Mesendoderm (in vitro differentiated cells): ENCODE measurements at regions not wholly inside any gene's neighbourhood (a gene's known extent, or its start where the extent isn't known, plus 50 kb on each side); places are given as distances from the start of the nearest gene placed in this dataset.
A peak's percentile ranks its signal among the peaks of the same experiment; 100 is the strongest.
"Not testable (repeated sequence)": the region's sequence is repeated elsewhere in the genome, so short reads cannot be mapped to it uniquely, and the experiment has no call there.

ENCODE experiments used
- DNase-seq: peaks from one replicate; pipeline ENCODE4 v3.0.0; 2013
- H2AK5ac ChIP-seq: 2 replicates; pipeline ENCODE4 v1.6.1; 2013; ENCODE audit warnings: low read length, inconsistent platforms
- H2BK120ac ChIP-seq: 2 replicates; pipeline ENCODE4 v1.6.1; 2013; ENCODE audit warnings: low read depth, mild to moderate bottlenecking, low read length, moderate library complexity, mixed read lengths
- H2BK15ac ChIP-seq: replicated peaks from 2 replicates; pipeline ENCODE4 v1.6.1; 2013; ENCODE audit warnings: low read depth, mild to moderate bottlenecking, moderate library complexity
- H2BK5ac ChIP-seq: 2 replicates; pipeline ENCODE4 v1.6.1; 2013; ENCODE audit warnings: low read length, inconsistent platforms
- H3K18ac ChIP-seq: 2 replicates; pipeline ENCODE4 v1.6.1; 2013; ENCODE audit warnings: mild to moderate bottlenecking, low read length, mixed read lengths
- H3K23ac ChIP-seq: one replicate; pipeline ENCODE4 v1.6.1; 2013; ENCODE audit warnings: low read length
- H3K27ac ChIP-seq: 2 replicates; pipeline ENCODE4 v1.5.1; 2013; ENCODE audit warnings: low read depth, mild to moderate bottlenecking, inconsistent platforms, low read length, moderate library complexity
- H3K27me3 ChIP-seq: 2 replicates; pipeline ENCODE4 v1.6.1; 2013; ENCODE audit warnings: low read length, control low read depth, mild to moderate bottlenecking, inconsistent platforms; ENCODE audit not compliant: insufficient read depth, poor library complexity
- H3K36me3 ChIP-seq: 2 replicates; pipeline ENCODE4 v1.6.1; 2013; ENCODE audit warnings: low read length, inconsistent platforms; ENCODE audit not compliant: control insufficient read depth, insufficient read depth
- H3K4ac ChIP-seq: one replicate; pipeline ENCODE4 v1.6.1; 2013; ENCODE audit warnings: low read depth, mild to moderate bottlenecking, low read length, moderate library complexity
- H3K4me1 ChIP-seq: 2 replicates; pipeline ENCODE4 v1.6.1; 2013; ENCODE audit warnings: low read depth, low read length, inconsistent platforms; ENCODE audit not compliant: control insufficient read depth
- H3K4me2 ChIP-seq: 2 replicates; pipeline ENCODE4 v1.6.1; 2013; ENCODE audit warnings: low read length
- H3K4me3 ChIP-seq: 2 replicates; pipeline ENCODE4 v1.5.1; 2013; ENCODE audit warnings: mild to moderate bottlenecking, low read length
- H3K56ac ChIP-seq: one replicate; pipeline ENCODE4 v1.6.1; 2013; ENCODE audit warnings: low read length
- H3K79me1 ChIP-seq: 2 replicates; pipeline ENCODE4 v1.6.1; 2013; ENCODE audit warnings: low read length, inconsistent platforms
- H3K79me2 ChIP-seq: 2 replicates; pipeline ENCODE4 v1.6.1; 2013; ENCODE audit warnings: mild to moderate bottlenecking, low read length; ENCODE audit not compliant: control insufficient read depth, insufficient read depth
- H3K9ac ChIP-seq: 2 replicates; pipeline ENCODE4 v1.6.1; 2013; ENCODE audit warnings: low read length, inconsistent platforms
- H4K5ac ChIP-seq: one replicate; pipeline ENCODE4 v1.6.1; 2013; ENCODE audit warnings: low read length
- H4K8ac ChIP-seq: one replicate; pipeline ENCODE4 v1.6.1; 2013; ENCODE audit warnings: low read depth, mild to moderate bottlenecking, control low read depth, low read length, moderate library complexity
- whole genome bisulfite sequencing: extraction: QIAGEN DNeasy Blood & Tissue Kit; methylation state at CpG from one replicate; pipeline ENCODE4 v1.1.7; 2013; ENCODE audit warnings: low lambda C conversion rate, missing lambda C conversion rate; ENCODE audit not compliant: insufficient coverage; ENCODE audit errors: extremely low coverage; 5-methylcytosine and 5-hydroxymethylcytosine counted together

DNA sequence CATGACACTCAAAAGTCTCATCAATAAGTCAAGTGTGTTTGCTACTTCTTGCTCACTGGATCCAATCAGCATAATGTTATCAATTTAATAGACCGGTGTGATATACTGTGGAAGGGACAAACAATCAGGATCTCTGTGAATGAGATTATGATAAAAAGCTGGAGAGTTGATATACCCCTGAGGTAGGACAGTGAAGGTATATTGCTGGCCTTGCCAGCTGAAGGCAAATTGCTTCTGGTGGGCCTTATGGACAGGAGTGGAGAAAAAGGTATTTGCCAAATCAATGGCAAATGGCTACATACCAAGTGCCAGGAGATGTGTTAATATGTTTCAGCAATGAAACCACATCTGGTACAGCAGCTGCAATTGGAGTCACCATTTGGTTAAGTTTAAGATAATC is 134.4 kb upstream of the TENT5A start:
- not testable (repeated sequence) for H3K36me3 ChIP-seq, H3K56ac ChIP-seq, H4K5ac ChIP-seq, H3K4me1 ChIP-seq, H3K27me3 ChIP-seq, H2BK120ac ChIP-seq, H3K23ac ChIP-seq, H3K79me2 ChIP-seq, H2BK5ac ChIP-seq, H3K4me2 ChIP-seq, DNase-seq, H3K4ac ChIP-seq, H3K9ac ChIP-seq, H4K8ac ChIP-seq, H3K79me1 ChIP-seq, H3K4me3 ChIP-seq, H2BK15ac ChIP-seq, H3K18ac ChIP-seq, H3K27ac ChIP-seq, H2AK5ac ChIP-seq
- no CpG with 5 or more reads among the region's 1 CpG for WGBS

DNA sequence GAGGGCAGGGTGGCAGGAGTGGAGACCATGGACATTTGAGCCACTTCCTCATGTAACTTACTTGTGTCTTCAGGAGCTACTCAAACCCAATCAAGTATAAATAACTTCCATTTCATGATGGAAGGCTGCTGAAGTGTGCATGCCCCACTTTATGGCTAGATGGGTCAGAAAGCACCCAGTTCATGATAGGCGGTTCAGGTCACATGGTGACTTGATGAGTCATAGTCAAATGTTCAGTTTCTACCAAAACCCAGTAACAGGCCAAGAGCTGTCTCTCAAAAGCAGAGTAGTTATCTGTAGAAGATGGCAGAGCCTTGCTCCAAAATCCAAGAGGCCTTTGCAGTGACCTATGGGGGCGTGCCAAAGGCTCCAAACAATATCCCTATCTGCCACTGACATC is 133.7 kb upstream of the TENT5A start:
- no peak overlapping the region for H3K23ac ChIP-seq
- no peaks in the 10 kb centered on the region for H3K27me3 ChIP-seq
- H3K36me3 ChIP-seq, result no peaks in the 10 kb centered on the region
- no CpG with 5 or more reads among the region's 2 CpGs for WGBS
- no peaks in the 10 kb centered on the region for H3K79me1 ChIP-seq
- no peak for DNase-seq
- no peak overlapping the region for H3K18ac ChIP-seq
- no peak overlapping the region for H3K4ac ChIP-seq
- H2AK5ac ChIP-seq, result no peak overlapping the region
- no peak overlapping the region for H2BK15ac ChIP-seq
- H3K4me1 ChIP-seq, result no peaks in the 10 kb centered on the region
- no peak overlapping the region for H2BK120ac ChIP-seq
- no peak overlapping the region for H4K5ac ChIP-seq
- no peak overlapping the region for H3K9ac ChIP-seq
- H4K8ac ChIP-seq, result no peak overlapping the region
- no peak overlapping the region for H3K4me2 ChIP-seq
- H3K27ac ChIP-seq, result no peak overlapping the region
- no peak overlapping the region for H3K56ac ChIP-seq
- no peaks in the 10 kb centered on the region for H3K79me2 ChIP-seq
- H3K4me3 ChIP-seq, result no peak overlapping the region
- H2BK5ac ChIP-seq, result no peak overlapping the region

DNA sequence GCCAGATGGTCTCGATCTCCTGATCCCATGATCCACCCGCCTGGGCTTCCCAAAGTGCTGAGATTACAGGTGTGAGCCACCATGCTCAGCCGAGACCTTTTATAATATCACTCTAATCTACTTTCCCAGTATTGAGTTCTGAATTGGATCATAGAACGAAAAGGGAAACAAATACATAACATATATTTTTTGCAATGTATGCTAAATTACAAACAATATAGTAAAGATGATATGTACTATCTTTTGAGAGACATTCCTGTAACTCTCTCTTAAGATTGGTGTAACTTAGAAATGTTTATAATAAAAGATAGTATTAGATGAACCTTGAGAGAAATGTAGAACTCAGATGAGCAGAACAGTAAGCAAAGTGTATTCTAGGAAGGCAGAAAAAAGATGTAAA is 129.2 kb upstream of the TENT5A start:
- Histone ChIP-seq H3K4me3 (no peak overlapping the region), H4K8ac (no peak overlapping the region), H3K18ac (no peak overlapping the region), H3K4me2 (no peak overlapping the region), H2BK15ac (no peak overlapping the region), H3K27ac (no peak overlapping the region), H3K27me3 (no peaks in the 10 kb centered on the region), H3K23ac (no peak overlapping the region), H3K79me2 (no peaks in the 10 kb centered on the region), H3K79me1 (no peaks in the 10 kb centered on the region), H2BK120ac (no peak overlapping the region), H3K9ac (no peak overlapping the region), H3K56ac (no peak overlapping the region), H4K5ac (no peak overlapping the region), H2BK5ac (no peak overlapping the region), H3K4ac (no peak overlapping the region), H3K4me1 (no peaks in the 10 kb centered on the region), H2AK5ac (no peak overlapping the region), H3K36me3 (no peaks in the 10 kb centered on the region)
- DNase-seq, result no peak
- no CpG with 5 or more reads among the region's 4 CpGs for WGBS

DNA sequence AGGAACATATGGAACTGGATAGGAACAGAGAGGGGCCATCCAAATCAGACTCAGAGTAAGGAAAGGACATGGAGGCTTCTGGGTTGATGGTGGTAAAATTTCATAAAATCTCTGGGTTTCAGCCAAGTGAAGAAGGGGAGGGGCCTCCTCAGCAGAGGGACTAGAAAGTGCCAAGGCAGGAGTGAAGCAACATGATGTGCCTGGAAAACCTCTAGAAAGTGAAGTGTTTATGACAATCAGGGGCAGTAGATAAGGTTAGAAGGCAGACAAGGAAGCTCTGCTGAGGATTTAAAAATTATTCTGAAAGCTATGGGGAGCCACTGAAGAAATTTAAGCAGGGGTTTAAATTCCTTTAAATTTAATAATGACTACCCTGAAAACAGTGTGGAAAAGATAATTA is 126.0 kb upstream of the TENT5A start:
- no peak overlapping the region for H3K9ac ChIP-seq
- no peak overlapping the region for H3K56ac ChIP-seq
- H3K4me2 ChIP-seq, result no peak overlapping the region
- H3K4me1 ChIP-seq, result no peaks in the 10 kb centered on the region
- no peak overlapping the region for H2BK120ac ChIP-seq
- H3K4me3 ChIP-seq, result no peak overlapping the region
- H2BK5ac ChIP-seq, result no peak overlapping the region
- H2BK15ac ChIP-seq, result no peak overlapping the region
- no peak overlapping the region for H3K18ac ChIP-seq
- no peak overlapping the region for H4K8ac ChIP-seq
- no peak for DNase-seq
- no peaks in the 10 kb centered on the region for H3K27me3 ChIP-seq
- no peaks in the 10 kb centered on the region for H3K79me1 ChIP-seq
- H2AK5ac ChIP-seq, result no peak overlapping the region
- H4K5ac ChIP-seq, result no peak overlapping the region
- H3K27ac ChIP-seq, result no peak overlapping the region
- no peak overlapping the region for H3K4ac ChIP-seq
- no peaks in the 10 kb centered on the region for H3K36me3 ChIP-seq
- H3K23ac ChIP-seq, result no peak overlapping the region
- H3K79me2 ChIP-seq, result no peaks in the 10 kb centered on the region

DNA sequence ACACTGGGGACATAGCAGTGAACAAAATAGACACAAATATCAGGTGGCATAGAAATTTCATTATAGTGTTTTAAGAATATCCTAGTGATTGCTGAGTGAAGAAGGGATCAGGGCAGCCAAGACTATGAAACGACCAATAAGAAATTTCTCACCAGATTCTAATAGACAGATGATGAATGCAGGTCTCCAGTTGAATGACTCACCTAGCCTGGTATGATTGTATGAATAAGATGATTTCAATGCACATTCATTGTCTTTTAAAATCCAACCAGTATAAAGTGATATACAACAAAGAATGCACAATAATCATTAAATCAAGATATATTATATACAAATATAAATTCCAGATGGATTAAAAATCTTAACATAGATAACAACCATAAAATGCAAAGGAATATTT is 124.5 kb upstream of the TENT5A start:
- no peak overlapping the region for H3K9ac ChIP-seq
- no peak overlapping the region for H2BK120ac ChIP-seq
- no peak overlapping the region for H3K4me2 ChIP-seq
- no peak overlapping the region for H2BK5ac ChIP-seq
- no peaks in the 10 kb centered on the region for H3K79me1 ChIP-seq
- no peak overlapping the region for H3K23ac ChIP-seq
- DNase-seq, result no peak
- H4K8ac ChIP-seq, result no peak overlapping the region
- no peak overlapping the region for H3K56ac ChIP-seq
- no peak overlapping the region for H3K27ac ChIP-seq
- no peaks in the 10 kb centered on the region for H3K79me2 ChIP-seq
- no peak overlapping the region for H2AK5ac ChIP-seq
- no peak overlapping the region for H2BK15ac ChIP-seq
- H3K4ac ChIP-seq, result no peak overlapping the region
- WGBS, result no CpG with 5 or more reads among the region's 1 CpG
- no peaks in the 10 kb centered on the region for H3K4me1 ChIP-seq
- H3K36me3 ChIP-seq, result no peaks in the 10 kb centered on the region
- no peak overlapping the region for H3K4me3 ChIP-seq
- no peaks in the 10 kb centered on the region for H3K27me3 ChIP-seq
- H4K5ac ChIP-seq, result no peak overlapping the region
- H3K18ac ChIP-seq, result no peak overlapping the region

DNA sequence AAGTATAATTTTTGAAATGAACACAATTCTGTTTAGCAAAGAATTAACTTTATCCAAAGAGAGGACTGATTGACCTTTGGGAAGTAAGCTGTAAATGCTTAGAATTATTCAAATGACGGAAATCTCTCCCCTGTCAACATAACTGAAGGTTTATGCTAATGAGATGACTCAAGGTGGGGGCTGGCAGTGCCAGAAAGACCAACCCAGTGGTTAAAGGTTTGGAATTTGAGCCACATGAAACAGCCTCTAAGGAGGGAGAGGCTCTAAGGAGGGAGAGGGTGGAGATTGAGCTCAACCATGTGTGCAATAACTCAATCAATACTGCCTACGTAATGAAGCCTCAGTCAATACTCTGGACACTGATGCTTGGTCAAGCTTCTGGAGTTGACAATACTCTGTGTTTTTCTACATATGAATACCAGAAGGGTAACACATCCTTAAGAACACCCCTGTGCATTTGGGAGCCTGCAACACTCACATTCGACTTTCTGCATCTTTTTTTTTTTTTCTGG is 123.4 kb upstream of the TENT5A start:
- peak; percentile 23 for DNase-seq
- no CpG with 5 or more reads among the region's 3 CpGs for WGBS
- Histone ChIP-seq H4K8ac (no peak overlapping the region), H3K36me3 (no peaks in the 10 kb centered on the region), H3K23ac (no peak overlapping the region), H3K18ac (no peak overlapping the region), H2AK5ac (no peak overlapping the region), H2BK15ac (no peak overlapping the region), H3K4me2 (no peak overlapping the region), H3K79me1 (no peaks in the 10 kb centered on the region), H3K9ac (no peak overlapping the region), H3K79me2 (no peaks in the 10 kb centered on the region), H3K4ac (no peak overlapping the region), H3K27me3 (no peaks in the 10 kb centered on the region), H4K5ac (no peak overlapping the region), H3K27ac (no peak overlapping the region), H3K4me3 (no peak overlapping the region), H2BK120ac (no peak overlapping the region), H2BK5ac (no peak overlapping the region), H3K4me1 (no peaks in the 10 kb centered on the region), H3K56ac (no peak overlapping the region)
